SK-N-MC (cell line): ENCODE measurements at regions not wholly inside any gene's neighbourhood (a gene's known extent, or its start where the extent isn't known, plus 50 kb on each side); places are given as distances from the start of the nearest gene placed in this dataset.

ENCODE experiments used
- EZH2 ChIP-seq: fragments of 200-600 bp; sonication (generic); IDR thresholded peaks from one replicate; pipeline ENCODE4 v1.6.1; 2017; ENCODE audit warnings: antibody characterized with exemption
- POLR2AphosphoS5 ChIP-seq: IDR thresholded peaks from 2 replicates; pipeline ENCODE4 v1.6.1; 2012; ENCODE audit warnings: mild to moderate bottlenecking, low read depth, low read length, borderline replicate concordance

DNA sequence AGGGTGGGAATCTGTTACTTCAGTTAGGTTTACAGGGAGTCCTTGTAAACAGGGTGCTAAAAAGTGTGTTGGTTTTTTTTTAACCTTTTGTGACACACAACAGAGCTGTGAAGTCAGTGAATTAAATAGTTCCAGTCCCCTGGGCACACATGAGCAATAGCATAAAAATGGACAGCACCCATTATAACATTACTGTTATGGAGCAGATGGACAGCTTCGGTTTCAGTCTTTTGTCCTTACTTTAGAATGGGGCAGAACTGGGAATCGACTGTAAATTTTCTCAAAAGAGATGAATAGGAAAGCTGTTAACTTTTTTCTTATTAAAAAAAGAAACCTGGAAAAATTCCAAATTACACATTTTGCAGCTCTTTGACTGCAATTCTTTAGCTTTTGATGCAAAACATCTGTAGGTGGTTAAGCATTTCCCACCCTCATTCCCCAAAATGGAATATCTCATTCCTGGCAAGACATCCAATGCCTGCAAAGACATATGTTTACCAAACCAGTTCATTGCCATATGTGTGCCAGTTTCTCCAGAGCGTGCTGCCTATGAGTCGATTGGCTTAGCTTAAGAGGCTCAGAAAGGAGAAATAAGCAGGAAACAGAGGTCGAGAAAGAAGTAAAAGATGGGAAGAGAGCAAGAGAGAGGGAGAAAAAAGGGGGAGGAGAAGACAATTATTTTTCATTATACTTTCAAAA, 212.3 kb upstream of the TMEM161B start:
- TF ChIP-seq POLR2AphosphoS5, result no peak
- TF ChIP-seq EZH2, result no peak
